Spleen (tissue), 11 donors: ENCODE measurements at regions not wholly inside any gene's neighbourhood (a gene's known extent, or its start where the extent isn't known, plus 50 kb on each side); places are given as distances from the start of the nearest gene placed in this dataset.
A peak's percentile ranks its signal among the peaks of the same experiment; 100 is the strongest.

Source experiments
- DNase-seq: peaks from one replicate; pipeline ENCODE4 v3.0.0-alpha.2; 2020
- H3K27ac ChIP-seq, 8 donors: fragments of 200-600 bp; sonication (generic) in 7 of 8; 1 replicate in 4 of 8; 2 replicates in 4 of 8; pipeline versions ENCODE4 v1.5.0 to v1.8.0; 2016 to 2021; ENCODE audit warnings: inconsistent platforms in 4 of 8, mild to moderate bottlenecking in 4 of 8, moderate library complexity in 1 of 8
- H3K27me3 ChIP-seq, 7 donors: fragments of 200-600 bp; sonication (generic) in 6 of 7; replicated peaks in 1 of 7; 1 replicate in 4 of 7; 2 replicates in 3 of 7; pipeline versions ENCODE4 v1.5.0 to v1.8.0; 2016 to 2021; ENCODE audit warnings: inconsistent platforms in 3 of 7, mild to moderate bottlenecking in 1 of 7
- H3K36me3 ChIP-seq, 6 donors: fragments of 200-600 bp; sonication (generic) in 5 of 6; 1 replicate in 4 of 6; 2 replicates in 2 of 6; pipeline versions ENCODE4 v1.5.0 to v1.8.0; 2016 to 2021; ENCODE audit warnings: inconsistent platforms in 2 of 6
- H3K4me1 ChIP-seq, 6 donors: fragments of 200-600 bp; sonication (generic) in 5 of 6; 1 replicate in 3 of 6; 2 replicates in 3 of 6; pipeline versions ENCODE4 v1.5.0 to v1.8.0; 2016 to 2021; ENCODE audit warnings: inconsistent platforms in 3 of 6
- H3K4me3 ChIP-seq, 8 donors: fragments of 200-600 bp; sonication (generic) in 7 of 8; 1 replicate in 4 of 8; 2 replicates in 4 of 8; pipeline versions ENCODE4 v1.5.0 to v1.8.0; 2016 to 2021; ENCODE audit warnings: inconsistent platforms in 4 of 8, mild to moderate bottlenecking in 4 of 8, moderate library complexity in 2 of 8
- H3K9me3 ChIP-seq, 8 donors: fragments of 200-600 bp; sonication (generic) in 7 of 8; 1 replicate in 4 of 8; 2 replicates in 4 of 8; pipeline versions ENCODE4 v1.5.0 to v1.8.0; 2016 to 2021; ENCODE audit warnings: inconsistent platforms in 4 of 8
- CTCF ChIP-seq, 11 experiments: fragments of 200-600 bp in 7 of 11; fragments of 450-650 bp in 4 of 11; sonication (generic) in 4 of 11; IDR thresholded peaks in 8 of 11; conservative IDR thresholded peaks in 3 of 11; 1 replicate in 7 of 11; 2 replicates in 4 of 11; pipeline versions ENCODE4 v1.4.0 to v1.8.0; 2016 to 2021; ENCODE audit warnings: antibody characterized with exemption in 11 of 11, inconsistent platforms in 4 of 11, mild to moderate bottlenecking in 1 of 11
- POLR2A ChIP-seq, 3 donors: fragments of 450-650 bp; IDR thresholded peaks; one replicate each; pipeline ENCODE4 v1.5.1; 2017; ENCODE audit warnings: antibody characterized with exemption in 3 of 3, mild to moderate bottlenecking in 1 of 3
- POLR2AphosphoS5 ChIP-seq, 3 donors: sonication (generic); formaldehyde crosslinking; IDR thresholded peaks; one replicate each; pipeline ENCODE4 v1.5.1; 2017; ENCODE audit warnings: antibody characterized with exemption in 3 of 3
- WGBS, 5 donors: extraction: QIAGEN DNeasy Blood & Tissue Kit in 3 of 5; methylation state at CpG; one replicate each; pipeline versions ENCODE4 v1.1.5 to v1.1.7; 2013 to 2018; 5-methylcytosine and 5-hydroxymethylcytosine counted together
- intact Hi-C: fragments of 100-400 bp; cut with DNase I; formaldehyde crosslinking; loops from one replicate; pipeline ENCODE4 v1.15.0; 2023; ENCODE audit warnings: low total_unique reads
- donor health status: healthy with polysubstance abuse.
- donor health status: DM: no; HTN: no; CAD: no; lungs with moderate emphysema.
- donor health status: DM: no; HTN: no; CAD: no.
- donor health status: Bipolar disorder and iron deficiency.
- donor health status: healthy.
- donor health status: DM: no; HTN: no; CAD: no.
- donor health status: DM: yes; HTN: yes; CAD: no.

- intact Hi-C loops = no loop called here
- Histone ChIP-seq H3K27ac (no peak overlapping the region), H3K9me3 (peaks cover 0 to 19% (median 13%) of the 10 kb centered on the region in 8 donors), H3K36me3 (no peaks in the 10 kb centered on the region), H3K4me3 (no peak overlapping the region), H3K4me1 (peaks cover 0 to 41% (median 20%) of the 10 kb centered on the region in 6 donors), H3K27me3 (peaks cover 0 to 14% (median 0%) of the 10 kb centered on the region in 7 donors)
- TF ChIP-seq POLR2A (IDR thresholded peaks at IDR 0.05) (no peak), POLR2AphosphoS5 (IDR thresholded peaks at IDR 0.05) (no peak), CTCF (IDR thresholded peaks at IDR 0.05 in 8 of 11, conservative IDR thresholded peaks at IDR 0.05 in 3 of 11) (no peak)
- DNase-seq = no peak
- WGBS, 5 donors = 86 to 97% (median 90%) methylated on average over 4 of the region's 4 CpGs
Observed at GRCh38 chr16:88293097-88293496, 89.7 kb upstream of the ZNF469 start.

GRCh38 chr16:88295671-88296436, 86.9 kb upstream of the ZNF469 start:
- peak; percentile 77 for DNase-seq
- Histone ChIP-seq H3K4me3 (no peak overlapping the region), H3K27me3 (peaks cover 0 to 26% (median 0%) of the 10 kb centered on the region in 7 donors), H3K36me3 (no peaks in the 10 kb centered on the region), H3K4me1 (peaks cover 0 to 39% (median 19%) of the 10 kb centered on the region in 6 donors), H3K9me3 (no peaks in the 10 kb centered on the region), H3K27ac (no peak overlapping the region)
- WGBS, 5 donors = 60 to 76% (median 63%) methylated on average over 19 to 20 of the region's 20 CpGs
- intact Hi-C loops = no loop called here
- no peak for TF ChIP-seq POLR2A (IDR thresholded peaks at IDR 0.05)
- peak; percentile 31 to 67 (median 40) for TF ChIP-seq POLR2AphosphoS5 (IDR thresholded peaks at IDR 0.05)
- no peak for TF ChIP-seq CTCF (IDR thresholded peaks at IDR 0.05 in 8 of 11, conservative IDR thresholded peaks at IDR 0.05 in 3 of 11)

GRCh38 chr16:88296437-88297177, 86.2 kb upstream of the ZNF469 start:
- Histone ChIP-seq H3K27ac (no peak overlapping the region), H3K4me3 (no peak overlapping the region), H3K4me1 (peaks cover 0 to 37% (median 19%) of the 10 kb centered on the region in 6 donors), H3K9me3 (no peaks in the 10 kb centered on the region), H3K36me3 (no peaks in the 10 kb centered on the region), H3K27me3 (peaks cover 0 to 20% (median 0%) of the 10 kb centered on the region in 7 donors)
- TF ChIP-seq CTCF (IDR thresholded peaks at IDR 0.05 in 8 of 11, conservative IDR thresholded peaks at IDR 0.05 in 3 of 11) = no peak
- TF ChIP-seq POLR2A (IDR thresholded peaks at IDR 0.05) = no peak
- no peak for TF ChIP-seq POLR2AphosphoS5 (IDR thresholded peaks at IDR 0.05)
- intact Hi-C loops = no loop called here
- 78 to 84% (median 84%) methylated on average over 18 to 19 of the region's 19 CpGs for WGBS, 5 donors
- DNase-seq = peak; percentile 47

- DNase-seq = no peak
- no peaks in the 10 kb centered on the region for H3K9me3 ChIP-seq
- peaks cover 0 to 37% (median 19%) of the 10 kb centered on the region in 6 donors for H3K4me1 ChIP-seq
- no peak overlapping the region for H3K27ac ChIP-seq
- H3K4me3 ChIP-seq = no peak overlapping the region
- WGBS, 5 donors = 83 to 94% (median 85%) methylated on average over 21 to 22 of the region's 22 CpGs
- H3K36me3 ChIP-seq = no peaks in the 10 kb centered on the region
- intact Hi-C loops = no loop called here
- peaks cover 0 to 14% (median 0%) of the 10 kb centered on the region in 7 donors for H3K27me3 ChIP-seq
- TF ChIP-seq CTCF (IDR thresholded peaks at IDR 0.05 in 8 of 11, conservative IDR thresholded peaks at IDR 0.05 in 3 of 11) (no peak), POLR2AphosphoS5 (IDR thresholded peaks at IDR 0.05) (no peak), POLR2A (IDR thresholded peaks at IDR 0.05) (no peak)
Observed at GRCh38 chr16:88297178-88297720, 85.5 kb upstream of the ZNF469 start.
